ENCODE measurements at regions not wholly inside any gene's neighbourhood (a gene's known extent, or its start where the extent isn't known, plus 50 kb on each side); places are given as distances from the start of the nearest gene placed in this dataset.

- H3K9me3 ChIP-seq (ENCODE audit: control insufficient read depth, low read length), result no peaks in the 10 kb centered on the region
- H3K4me1 ChIP-seq (ENCODE audit: control insufficient read depth, insufficient read depth, low read length), result peaks cover 6% of the 10 kb centered on the region
- WGBS, 2 experiments (ENCODE audit: insufficient coverage in 1 of 2, insufficient read length in 1 of 2), result 67 to 81% methylated on average over 1 to 2 of the region's 2 CpGs
- no peaks in the 10 kb centered on the region for H3K36me3 ChIP-seq (ENCODE audit: control insufficient read depth, insufficient read depth, low read length)
- Mint-ChIP-seq H3K27ac (no peak overlapping the region), H3K27me3 (ENCODE audit: insufficient read depth) (no peaks in the 10 kb centered on the region), H3K9me3 (no peaks in the 10 kb centered on the region), H3K4me1 (peaks cover 14% of the 10 kb centered on the region), H3K4me3 (no peak overlapping the region), H3K36me3 (ENCODE audit: low read depth) (no peaks in the 10 kb centered on the region)
- H3K9ac ChIP-seq (ENCODE audit: extremely low read depth, low read length, poor library complexity, severe bottlenecking), result no peak overlapping the region
- no peaks in the 10 kb centered on the region for H3K27me3 ChIP-seq (ENCODE audit: control insufficient read depth, insufficient read depth, low read length, poor library complexity, severe bottlenecking)
- TF ChIP-seq CTCF (conservative IDR thresholded peaks at IDR 0.05), result no peak
- no peak for DNase-seq
- no peak overlapping the region for H3K27ac ChIP-seq (ENCODE audit: low read depth, low read length)
- no peak overlapping the region for H3K4me3 ChIP-seq (ENCODE audit: low read length)
Measured at GRCh38 chr3:109922856-109923255, 585.5 kb upstream of the DPPA4 start.

- Histone ChIP-seq H3K4me1 (ENCODE audit: control insufficient read depth, insufficient read depth, low read length) (peaks cover 6% of the 10 kb centered on the region), H3K9me3 (ENCODE audit: control insufficient read depth, low read length) (no peaks in the 10 kb centered on the region), H3K27me3 (ENCODE audit: control insufficient read depth, insufficient read depth, low read length, poor library complexity, severe bottlenecking) (no peaks in the 10 kb centered on the region), H3K36me3 (ENCODE audit: control insufficient read depth, insufficient read depth, low read length) (no peaks in the 10 kb centered on the region), H3K27ac (ENCODE audit: low read depth, low read length) (no peak overlapping the region), H3K4me3 (ENCODE audit: low read length) (no peak overlapping the region), H3K9ac (ENCODE audit: extremely low read depth, low read length, poor library complexity, severe bottlenecking) (no peak overlapping the region)
- Mint-ChIP-seq H3K4me1 (peaks cover 14% of the 10 kb centered on the region), H3K36me3 (ENCODE audit: low read depth) (no peaks in the 10 kb centered on the region), H3K4me3 (no peak overlapping the region), H3K27ac (no peak overlapping the region), H3K27me3 (ENCODE audit: insufficient read depth) (no peaks in the 10 kb centered on the region), H3K9me3 (no peaks in the 10 kb centered on the region)
- WGBS, 2 experiments (ENCODE audit: insufficient coverage in 1 of 2, insufficient read length in 1 of 2), result 87 to 92% methylated on average over 2 to 3 of the region's 3 CpGs
- no peak for DNase-seq
- no peak for TF ChIP-seq CTCF (conservative IDR thresholded peaks at IDR 0.05)
Measured at GRCh38 chr3:109923431-109923830, 586.1 kb upstream of the DPPA4 start.

GRCh38 chr3:109924196-109924595 lies 586.9 kb upstream of the DPPA4 start:
- H3K36me3 Mint-ChIP-seq (ENCODE audit: low read depth), result no peaks in the 10 kb centered on the region
- Histone ChIP-seq H3K27ac (ENCODE audit: low read depth, low read length) (no peak overlapping the region), H3K9ac (ENCODE audit: extremely low read depth, low read length, poor library complexity, severe bottlenecking) (no peak overlapping the region), H3K27me3 (ENCODE audit: control insufficient read depth, insufficient read depth, low read length, poor library complexity, severe bottlenecking) (no peaks in the 10 kb centered on the region), H3K36me3 (ENCODE audit: control insufficient read depth, insufficient read depth, low read length) (no peaks in the 10 kb centered on the region), H3K9me3 (ENCODE audit: control insufficient read depth, low read length) (no peaks in the 10 kb centered on the region), H3K4me3 (ENCODE audit: low read length) (no peak overlapping the region), H3K4me1 (ENCODE audit: control insufficient read depth, insufficient read depth, low read length) (peaks cover 6% of the 10 kb centered on the region)
- DNase-seq, result no peak
- no peak overlapping the region for H3K27ac Mint-ChIP-seq
- no peaks in the 10 kb centered on the region for H3K27me3 Mint-ChIP-seq (ENCODE audit: insufficient read depth)
- H3K4me1 Mint-ChIP-seq, result peaks cover 14% of the 10 kb centered on the region
- TF ChIP-seq CTCF (conservative IDR thresholded peaks at IDR 0.05), result no peak
- no peak overlapping the region for H3K4me3 Mint-ChIP-seq
- H3K9me3 Mint-ChIP-seq, result no peaks in the 10 kb centered on the region

Measured in endodermal cell (in vitro differentiated cells).